ENCODE measurements at regions not wholly inside any gene's neighbourhood (a gene's known extent, or its start where the extent isn't known, plus 50 kb on each side); places are given as distances from the start of the nearest gene placed in this dataset.

GRCh38 chr5:61823781-61824180 lies 482.2 kb upstream of the KIF2A start:
- no peak for DNase-seq (ENCODE audit: low spot score)

DNA sequence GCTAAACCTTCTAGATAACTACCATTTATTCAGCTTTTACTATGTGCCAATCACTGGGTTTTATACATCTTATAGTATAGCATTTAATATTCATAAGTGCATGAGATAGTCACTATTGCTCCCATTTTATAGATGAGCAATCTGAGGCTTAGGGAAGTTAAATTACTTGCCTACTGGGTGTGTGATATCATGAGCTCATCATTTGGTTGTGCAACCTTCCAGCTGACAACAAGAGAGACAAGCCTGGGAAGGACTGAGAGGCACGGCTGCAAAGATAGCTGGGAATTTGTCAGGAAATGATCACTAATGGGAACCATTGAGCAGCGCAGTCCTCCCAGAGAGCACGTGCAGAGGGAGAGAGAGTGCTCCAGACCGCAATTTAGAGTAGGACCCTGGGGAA lies 481.6 kb upstream of the KIF2A start:
- DNase-seq (ENCODE audit: low spot score) = no peak

DNA sequence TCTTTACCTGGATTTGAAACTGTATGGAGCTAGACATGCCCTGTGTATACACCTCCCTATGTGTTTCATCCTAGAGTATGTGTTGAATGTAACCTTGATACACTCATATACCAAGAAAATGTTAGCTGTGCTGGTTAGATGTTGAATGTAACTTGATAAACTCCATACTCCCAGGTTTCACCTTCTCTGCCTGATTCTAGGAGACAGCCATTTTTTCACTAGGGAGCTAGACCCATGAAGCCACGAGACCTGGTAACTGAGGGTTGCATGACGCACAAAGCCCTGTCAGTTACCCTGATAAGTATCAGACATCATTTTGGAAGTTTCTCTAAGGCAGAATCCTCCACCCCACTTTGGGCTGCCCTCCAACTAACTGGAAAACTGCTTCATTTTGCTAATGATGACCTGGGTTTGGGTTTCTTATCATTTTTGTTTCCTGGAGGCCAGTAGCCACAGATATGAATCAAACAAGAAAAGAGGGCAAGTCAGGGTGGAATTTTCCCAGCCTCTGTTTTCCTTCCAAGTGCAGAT lies 478.5 kb upstream of the KIF2A start:
- no peak for DNase-seq (ENCODE audit: low spot score)

DNA sequence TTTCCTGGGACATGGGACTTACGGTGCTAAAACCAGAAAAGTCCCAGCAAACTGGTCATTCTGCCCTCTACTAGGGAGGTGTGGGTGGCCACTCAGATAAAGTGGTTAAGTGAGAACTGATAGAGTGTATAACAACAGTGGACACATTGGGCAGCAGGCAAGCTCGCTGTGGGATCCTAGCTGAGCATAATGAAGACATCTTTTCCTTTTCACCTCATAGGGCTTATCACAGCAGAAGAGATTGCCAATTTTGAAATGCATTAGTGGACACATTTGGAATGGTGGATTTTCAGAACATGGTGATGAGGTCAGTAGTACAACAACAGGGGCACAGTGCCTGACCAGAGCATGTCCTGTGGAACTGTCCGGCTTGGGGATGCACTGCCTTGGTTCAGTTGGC lies 477.1 kb upstream of the KIF2A start:
- DNase-seq (ENCODE audit: low spot score) = no peak

DNA sequence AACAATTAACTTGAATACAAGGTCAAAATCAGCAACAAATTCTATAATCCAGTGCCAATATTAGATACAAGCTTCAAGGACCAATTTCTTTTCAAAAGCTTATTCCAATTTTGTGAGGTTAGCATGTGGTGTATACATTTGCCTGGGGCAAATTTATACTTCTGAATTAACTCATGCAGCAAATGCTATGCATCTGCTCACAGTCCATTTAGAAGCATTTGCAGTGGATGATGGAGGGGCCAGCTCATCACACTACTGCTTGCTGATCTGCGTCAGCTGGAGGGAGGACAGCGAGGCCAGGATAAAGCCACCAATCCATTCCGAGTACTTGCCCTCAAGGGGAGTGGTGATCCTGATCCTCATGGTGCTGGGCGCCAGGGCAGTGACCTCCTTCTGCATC lies 474.3 kb upstream of the KIF2A start:
- no peak for DNase-seq (ENCODE audit: low spot score)

DNA sequence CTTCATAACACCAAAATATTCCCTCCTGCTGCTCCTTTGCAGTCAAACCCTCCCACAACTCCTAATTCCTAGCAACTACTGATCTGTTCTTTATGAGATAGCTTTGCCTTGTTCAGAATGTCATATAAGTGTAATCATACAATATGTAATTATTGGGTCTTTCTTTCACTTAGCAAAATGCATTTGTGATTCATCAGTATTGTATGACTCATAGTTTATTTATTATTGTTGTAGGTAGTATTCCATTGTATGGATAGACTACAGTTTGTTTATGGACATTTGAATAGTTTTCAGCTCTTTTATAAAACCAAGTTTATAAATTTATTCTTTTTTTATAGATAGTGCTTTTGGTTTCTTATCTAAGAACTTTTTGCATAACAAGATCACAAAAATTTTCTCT lies 468.2 kb upstream of the KIF2A start:
- DNase-seq (ENCODE audit: low spot score) = no peak

DNA sequence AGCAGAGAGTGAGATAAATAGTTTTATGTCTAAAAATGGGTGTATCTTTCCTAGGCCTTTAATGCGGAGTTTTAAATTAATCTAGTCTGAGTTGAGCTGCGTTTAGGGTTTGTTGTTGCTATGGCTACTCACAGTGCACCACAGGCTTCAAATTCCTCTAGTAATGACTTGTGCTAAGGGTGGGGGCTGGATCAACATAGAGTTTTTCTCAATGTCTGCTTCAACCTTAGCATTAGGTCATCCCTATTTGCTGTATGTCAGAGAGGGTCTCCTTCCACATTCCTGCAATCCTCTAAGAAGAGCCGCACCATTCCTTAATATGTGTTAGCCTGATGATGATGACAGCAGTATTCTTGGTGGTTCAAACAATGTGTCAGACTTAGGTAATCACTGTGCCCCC lies 465.6 kb upstream of the KIF2A start:
- no peak for DNase-seq (ENCODE audit: low spot score)

GRCh38 chr5:61842840-61843239 lies 463.2 kb upstream of the KIF2A start:
- DNase-seq (ENCODE audit: low spot score) = no peak

DNA sequence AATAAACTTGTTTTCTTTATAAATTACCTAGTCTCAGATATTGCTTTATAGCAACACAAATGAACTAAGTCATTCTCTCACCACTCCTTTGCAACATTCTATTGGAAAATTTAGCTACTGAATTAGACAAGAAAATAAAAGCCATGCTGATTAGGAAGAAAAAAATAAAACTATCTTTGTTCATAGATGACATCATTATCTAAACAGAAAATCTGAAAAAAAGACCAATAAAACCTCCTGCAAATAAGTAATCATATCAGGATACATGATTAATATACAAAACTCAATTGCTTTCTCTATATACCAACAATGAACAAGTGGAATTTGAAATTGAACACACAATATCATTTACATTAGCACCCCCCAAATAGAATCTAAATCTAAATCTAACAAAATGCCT lies 455.3 kb upstream of the KIF2A start:
- DNase-seq (ENCODE audit: low spot score) = no peak

GRCh38 chr5:61854531-61854930 lies 451.5 kb upstream of the KIF2A start:
- DNase-seq (ENCODE audit: low spot score) = no peak

DNA sequence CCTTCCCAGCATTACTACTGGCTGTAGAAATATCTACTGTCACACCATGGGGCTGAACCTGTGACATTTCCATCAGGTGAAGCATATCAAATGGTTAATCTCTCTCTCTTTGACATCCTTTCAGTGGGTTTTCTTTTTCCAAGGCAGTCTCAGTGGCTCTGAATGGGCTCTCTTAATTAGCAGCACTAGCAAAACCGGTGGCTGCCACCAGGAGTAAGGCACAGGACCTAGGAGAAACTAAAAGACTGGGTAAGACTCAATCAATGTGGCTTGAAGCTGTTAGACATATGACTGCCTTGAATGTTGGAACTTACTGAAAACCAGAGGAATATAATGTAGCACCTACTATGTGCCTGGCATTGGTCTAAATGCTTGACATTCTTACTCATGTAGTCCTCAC lies 445.0 kb upstream of the KIF2A start:
- DNase-seq (ENCODE audit: low spot score) = no peak

DNA sequence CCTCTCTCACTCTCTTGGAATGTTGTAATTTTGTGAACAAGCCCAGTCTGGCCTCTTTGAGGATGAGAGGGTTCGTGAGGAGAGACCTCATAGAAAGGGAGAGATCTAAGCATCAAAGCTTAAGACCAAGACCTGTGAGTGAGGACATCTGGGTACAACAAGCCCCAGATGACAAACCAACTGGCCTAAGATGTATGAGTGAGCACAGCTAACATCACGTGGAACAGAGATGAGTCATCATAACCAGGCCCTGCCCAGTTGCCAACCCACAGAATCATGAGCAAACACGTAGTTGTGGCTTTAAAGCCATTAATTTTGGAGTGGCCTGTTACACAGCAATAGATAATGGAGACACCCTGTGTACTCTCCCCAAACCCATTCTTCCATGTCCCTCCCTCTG lies 439.1 kb upstream of the KIF2A start:
- peak; percentile 92 for DNase-seq (ENCODE audit: low spot score)

DNA sequence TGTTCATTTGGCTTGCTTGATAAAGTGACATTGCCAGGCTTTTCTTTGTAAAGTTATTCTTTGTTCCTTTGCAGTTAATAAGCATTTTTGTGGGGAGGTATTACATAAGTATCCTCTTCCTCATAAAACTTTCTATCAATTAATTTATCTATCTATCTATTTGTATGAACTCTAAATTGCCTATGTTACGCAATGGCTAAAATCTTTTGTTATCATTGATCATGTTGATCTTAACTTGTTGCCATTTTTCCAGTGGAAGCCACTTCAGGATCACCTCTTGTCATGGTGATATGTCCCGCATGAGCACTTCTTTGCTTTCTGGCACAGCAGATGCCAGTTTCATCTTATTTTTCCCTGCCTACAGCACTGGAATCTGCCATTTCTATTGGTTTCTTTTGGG lies 436.7 kb upstream of the KIF2A start:
- no peak for DNase-seq (ENCODE audit: low spot score)

DNA sequence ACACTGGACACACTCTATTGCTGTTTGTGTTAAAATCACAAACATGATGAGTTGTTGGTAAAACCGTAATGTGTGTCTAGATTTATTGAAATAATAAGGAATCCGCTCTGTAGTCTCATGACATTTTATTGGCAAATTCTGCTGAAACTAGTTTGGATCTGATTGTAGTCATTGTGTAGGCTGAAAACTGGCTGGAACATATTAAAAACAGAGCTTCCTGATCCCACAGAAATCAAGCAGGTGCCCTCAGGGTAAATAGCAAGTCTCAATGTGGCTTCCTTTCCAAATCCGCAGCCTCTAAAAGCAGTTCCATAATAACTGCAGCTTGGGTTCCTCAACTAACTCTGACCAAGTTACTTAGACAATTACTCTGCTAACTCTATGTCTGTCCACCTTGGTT lies 427.5 kb upstream of the KIF2A start:
- no peak for DNase-seq (ENCODE audit: low spot score)

- peak; percentile 77 for DNase-seq (ENCODE audit: low spot score)
Measured at GRCh38 chr5:61881821-61882487, 424.1 kb upstream of the KIF2A start.

DNA sequence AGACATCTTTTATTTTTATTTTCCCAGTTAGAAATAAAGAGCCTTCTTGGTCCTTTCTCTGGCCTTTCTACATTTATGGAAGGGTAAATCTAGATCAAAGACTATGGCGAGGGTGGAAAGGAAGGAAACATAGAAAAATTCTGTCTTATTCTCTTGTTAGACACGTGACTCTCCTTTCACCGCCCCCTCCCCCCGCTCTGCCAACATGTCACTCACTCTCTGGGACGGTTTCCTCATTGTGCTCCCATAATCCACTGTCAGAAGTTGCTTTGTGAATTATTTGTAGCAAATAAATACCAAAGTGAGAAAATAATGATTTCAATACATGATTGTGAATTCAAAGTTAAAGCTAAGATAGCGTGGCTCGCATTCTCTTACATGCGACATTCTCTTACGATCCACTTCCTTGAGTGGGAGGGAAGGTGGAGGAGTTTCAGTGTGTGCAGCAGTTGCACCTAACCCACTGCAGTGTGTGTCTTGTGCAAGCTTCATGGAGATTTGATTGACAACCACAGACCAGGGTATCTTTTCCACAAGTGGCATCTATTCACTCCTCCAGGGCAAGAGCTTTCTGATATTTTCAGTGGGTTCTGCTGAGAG lies 423.0 kb upstream of the KIF2A start:
- no peak for DNase-seq (ENCODE audit: low spot score)

GRCh38 chr5:61884252-61884855 lies 421.7 kb upstream of the KIF2A start:
- DNase-seq (ENCODE audit: low spot score) = no peak

DNA sequence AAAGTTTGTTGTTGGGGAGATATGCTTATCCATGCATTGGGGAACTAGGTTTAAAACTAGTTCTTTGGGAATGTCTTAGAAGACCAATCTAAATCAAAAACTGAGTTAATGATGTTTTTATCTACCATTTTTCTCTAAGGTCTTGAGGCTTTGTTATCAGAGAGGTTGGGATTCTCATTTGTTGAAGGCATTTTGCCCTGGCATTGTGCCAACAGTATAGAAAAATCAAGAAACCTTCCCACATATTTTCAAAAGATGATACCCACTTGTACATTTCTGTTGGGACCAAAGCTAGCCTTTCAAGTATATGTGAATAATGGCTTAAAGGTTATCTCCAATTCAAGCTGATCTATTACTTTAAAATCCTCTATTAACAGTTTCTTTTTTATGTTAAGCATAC lies 419.8 kb upstream of the KIF2A start:
- DNase-seq (ENCODE audit: low spot score) = no peak

GRCh38 chr5:61887271-61887670 lies 418.7 kb upstream of the KIF2A start:
- no peak for DNase-seq (ENCODE audit: low spot score)

GRCh38 chr5:61894046-61894445 lies 412.0 kb upstream of the KIF2A start:
- no peak for DNase-seq (ENCODE audit: low spot score)

- no peak for DNase-seq (ENCODE audit: low spot score)
Measured at GRCh38 chr5:61896811-61897210, 409.2 kb upstream of the KIF2A start.

GRCh38 chr5:61897251-61897650 lies 408.8 kb upstream of the KIF2A start:
- no peak for DNase-seq (ENCODE audit: low spot score)

DNA sequence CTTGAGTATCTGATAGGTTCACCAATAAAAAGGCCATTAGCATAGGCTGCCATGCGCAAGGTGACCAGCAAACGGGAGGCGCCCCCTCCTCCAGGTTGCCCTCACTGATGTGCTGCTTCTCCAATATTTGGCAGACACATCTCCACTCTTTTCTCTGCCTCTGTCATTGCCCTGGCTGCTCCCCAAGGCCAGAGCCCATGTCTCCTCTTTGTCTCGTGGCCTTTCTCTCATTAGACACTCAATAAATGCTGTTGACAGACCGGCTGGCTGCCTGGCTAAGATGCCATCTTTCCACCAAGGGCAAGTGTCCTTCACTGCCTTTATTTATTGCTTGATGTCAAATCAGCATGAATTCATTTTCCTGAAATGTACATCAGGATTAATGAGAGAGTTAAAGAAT lies 404.0 kb upstream of the KIF2A start:
- no peak for DNase-seq (ENCODE audit: low spot score)

All from A172 (cell line).